ENCODE measurements at regions not wholly inside any gene's neighbourhood (a gene's known extent, or its start where the extent isn't known, plus 50 kb on each side); places are given as distances from the start of the nearest gene placed in this dataset.
"Not testable (repeated sequence)": the region's sequence is repeated elsewhere in the genome, so short reads cannot be mapped to it uniquely, and the experiment has no call there.

DNA sequence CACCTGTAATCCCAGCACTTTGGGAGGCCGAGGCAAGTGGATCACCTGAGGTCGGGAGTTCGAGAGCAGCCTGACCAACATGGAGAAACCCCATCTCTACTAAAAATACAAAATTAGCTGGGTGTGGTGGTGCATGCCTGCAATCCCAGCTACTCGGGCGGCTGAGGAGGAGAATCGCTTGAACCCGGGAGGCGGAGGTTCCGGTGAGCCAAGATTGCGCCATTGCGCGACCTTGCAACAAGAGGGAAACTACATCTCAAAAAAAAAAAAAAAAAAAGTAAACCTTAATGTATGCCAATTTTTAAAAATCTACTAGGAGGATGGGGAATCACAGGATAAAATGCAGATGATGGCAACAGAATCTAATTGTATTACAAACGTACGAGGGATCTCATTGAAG, 95.5 kb upstream of the SIRPA start:
- TF ChIP-seq CTCF (conservative IDR thresholded peaks at IDR 0.05; ENCODE audit: low read length); EZH2phosphoT487 (IDR thresholded peaks at IDR 0.05; ENCODE audit: borderline replicate concordance, low read depth, low read length): not testable (repeated sequence)
